ENCODE measurements at regions not wholly inside any gene's neighbourhood (a gene's known extent, or its start where the extent isn't known, plus 50 kb on each side); places are given as distances from the start of the nearest gene placed in this dataset.

GRCh38 chr2:12120281-12121150 lies 374.1 kb downstream of the LPIN1 start:
- H3K27ac Mint-ChIP-seq, result no peak overlapping the region
- no peak overlapping the region for H3K4me3 Mint-ChIP-seq
- H3K9me3 Mint-ChIP-seq, result no peaks in the 10 kb centered on the region
- H3K4me1 Mint-ChIP-seq (ENCODE audit: low read depth), result no peaks in the 10 kb centered on the region
- no peak for ATAC-seq (replicated peaks in 1 of 2)
- H3K36me3 Mint-ChIP-seq (ENCODE audit: insufficient read depth in 2 of 2), result no peaks in the 10 kb centered on the region
- no peaks in the 10 kb centered on the region for H3K27me3 Mint-ChIP-seq (ENCODE audit: low read depth)
- no peak for DNase-seq

- Mint-ChIP-seq H3K27me3 (ENCODE audit: low read depth) (no peaks in the 10 kb centered on the region), H3K4me1 (ENCODE audit: low read depth) (no peaks in the 10 kb centered on the region), H3K27ac (no peak overlapping the region), H3K4me3 (no peak overlapping the region), H3K36me3 (ENCODE audit: insufficient read depth in 2 of 2) (no peaks in the 10 kb centered on the region), H3K9me3 (no peaks in the 10 kb centered on the region)
- no peak for DNase-seq
- no peak for ATAC-seq (replicated peaks in 1 of 2)
These were observed 378.4 kb downstream of the LPIN1 start for GRCh38 chr2:12124790-12125189.

GRCh38 chr2:12126318-12126717 lies 379.9 kb downstream of the LPIN1 start:
- Mint-ChIP-seq H3K27me3 (ENCODE audit: low read depth) (no peaks in the 10 kb centered on the region), H3K9me3 (no peaks in the 10 kb centered on the region), H3K27ac (no peak overlapping the region), H3K4me1 (ENCODE audit: low read depth) (no peaks in the 10 kb centered on the region), H3K36me3 (ENCODE audit: insufficient read depth in 2 of 2) (no peaks in the 10 kb centered on the region), H3K4me3 (no peak overlapping the region)
- DNase-seq (no peak), ATAC-seq (replicated peaks in 1 of 2) (no peak)

GRCh38 chr2:12127638-12128037 lies 381.2 kb downstream of the LPIN1 start:
- H3K36me3 Mint-ChIP-seq (ENCODE audit: insufficient read depth in 2 of 2), result no peaks in the 10 kb centered on the region
- H3K9me3 Mint-ChIP-seq, result no peaks in the 10 kb centered on the region
- peak overlapping the region; percentile 44 for H3K27ac Mint-ChIP-seq
- H3K4me3 Mint-ChIP-seq, result peak overlapping the region; percentile 12 to 62
- H3K27me3 Mint-ChIP-seq (ENCODE audit: low read depth), result no peaks in the 10 kb centered on the region
- no peaks in the 10 kb centered on the region for H3K4me1 Mint-ChIP-seq (ENCODE audit: low read depth)
- DNase-seq (no peak), ATAC-seq (replicated peaks in 1 of 2) (peak; percentile 41 to 53)

GRCh38 chr2:12131975-12132374 lies 385.5 kb downstream of the LPIN1 start:
- Mint-ChIP-seq H3K4me3 (no peak overlapping the region), H3K9me3 (peaks cover 0 to 6% of the 10 kb centered on the region in 2 donors), H3K36me3 (ENCODE audit: insufficient read depth in 2 of 2) (no peaks in the 10 kb centered on the region), H3K4me1 (ENCODE audit: low read depth) (no peaks in the 10 kb centered on the region), H3K27ac (no peak overlapping the region), H3K27me3 (ENCODE audit: low read depth) (no peaks in the 10 kb centered on the region)
- no peak for DNase-seq
- ATAC-seq (replicated peaks in 1 of 2), result no peak

- Mint-ChIP-seq H3K4me1 (ENCODE audit: low read depth) (peaks cover 11% of the 10 kb centered on the region), H3K4me3 (no peak overlapping the region), H3K36me3 (ENCODE audit: insufficient read depth in 2 of 2) (peaks cover 2 to 5% of the 10 kb centered on the region in 2 donors), H3K9me3 (peaks cover 3 to 11% of the 10 kb centered on the region in 2 donors), H3K27me3 (ENCODE audit: low read depth) (no peaks in the 10 kb centered on the region), H3K27ac (no peak overlapping the region)
- no peak for DNase-seq
- no peak for ATAC-seq (replicated peaks in 1 of 2)
These were observed 395.3 kb downstream of the LPIN1 start for GRCh38 chr2:12141618-12142258.

- H3K36me3 Mint-ChIP-seq (ENCODE audit: insufficient read depth in 2 of 2), result no peaks in the 10 kb centered on the region
- no peaks in the 10 kb centered on the region for H3K4me1 Mint-ChIP-seq (ENCODE audit: low read depth)
- no peak for DNase-seq
- no peak overlapping the region for H3K4me3 Mint-ChIP-seq
- no peaks in the 10 kb centered on the region for H3K9me3 Mint-ChIP-seq
- no peak for ATAC-seq (replicated peaks in 1 of 2)
- no peaks in the 10 kb centered on the region for H3K27me3 Mint-ChIP-seq (ENCODE audit: low read depth)
- no peak overlapping the region for H3K27ac Mint-ChIP-seq
These were observed 405.3 kb downstream of the LPIN1 start for GRCh38 chr2:12151716-12152115.

GRCh38 chr2:12152888-12153287 lies 406.5 kb downstream of the LPIN1 start:
- Mint-ChIP-seq H3K4me1 (ENCODE audit: low read depth) (no peaks in the 10 kb centered on the region), H3K4me3 (no peak overlapping the region), H3K27ac (no peak overlapping the region), H3K9me3 (no peaks in the 10 kb centered on the region), H3K36me3 (ENCODE audit: insufficient read depth in 2 of 2) (no peaks in the 10 kb centered on the region), H3K27me3 (ENCODE audit: low read depth) (no peaks in the 10 kb centered on the region)
- no peak for ATAC-seq (replicated peaks in 1 of 2)
- no peak for DNase-seq

GRCh38 chr2:12155303-12156051 lies 409.0 kb downstream of the LPIN1 start:
- Mint-ChIP-seq H3K4me3 (no peak overlapping the region), H3K4me1 (ENCODE audit: low read depth) (no peaks in the 10 kb centered on the region), H3K9me3 (peaks cover 0 to 2% of the 10 kb centered on the region in 2 donors), H3K36me3 (ENCODE audit: insufficient read depth in 2 of 2) (peaks cover 0 to 2% of the 10 kb centered on the region in 2 donors), H3K27ac (no peak overlapping the region), H3K27me3 (ENCODE audit: low read depth) (no peaks in the 10 kb centered on the region)
- no peak for ATAC-seq (replicated peaks in 1 of 2)
- DNase-seq, result no peak

GRCh38 chr2:12156349-12156748 lies 409.9 kb downstream of the LPIN1 start:
- H3K27me3 Mint-ChIP-seq (ENCODE audit: low read depth), result no peaks in the 10 kb centered on the region
- ATAC-seq (replicated peaks in 1 of 2) (no peak), DNase-seq (no peak)
- H3K36me3 Mint-ChIP-seq (ENCODE audit: insufficient read depth in 2 of 2), result peaks cover 0 to 2% of the 10 kb centered on the region in 2 donors
- no peaks in the 10 kb centered on the region for H3K4me1 Mint-ChIP-seq (ENCODE audit: low read depth)
- no peak overlapping the region for H3K27ac Mint-ChIP-seq
- H3K4me3 Mint-ChIP-seq, result no peak overlapping the region
- H3K9me3 Mint-ChIP-seq, result peaks cover 0 to 2% of the 10 kb centered on the region in 2 donors

- H3K36me3 Mint-ChIP-seq (ENCODE audit: insufficient read depth in 2 of 2), result peaks cover 0 to 2% of the 10 kb centered on the region in 2 donors
- H3K27me3 Mint-ChIP-seq (ENCODE audit: low read depth), result peaks cover 7% of the 10 kb centered on the region
- peaks cover 0 to 2% of the 10 kb centered on the region in 2 donors for H3K9me3 Mint-ChIP-seq
- ATAC-seq (replicated peaks in 1 of 2) (no peak), DNase-seq (no peak)
- no peak overlapping the region for H3K4me3 Mint-ChIP-seq
- H3K4me1 Mint-ChIP-seq (ENCODE audit: low read depth), result peaks cover 23% of the 10 kb centered on the region
- no peak overlapping the region for H3K27ac Mint-ChIP-seq
These were observed 414.7 kb downstream of the LPIN1 start for GRCh38 chr2:12161085-12161484.

GRCh38 chr2:12162269-12163247 lies 416.1 kb downstream of the LPIN1 start:
- H3K9me3 Mint-ChIP-seq, result peaks cover 0 to 2% of the 10 kb centered on the region in 2 donors
- ATAC-seq (replicated peaks in 1 of 2) (no peak), DNase-seq (no peak)
- no peak overlapping the region for H3K4me3 Mint-ChIP-seq
- peaks cover 10% of the 10 kb centered on the region for H3K27me3 Mint-ChIP-seq (ENCODE audit: low read depth)
- peaks cover 23% of the 10 kb centered on the region for H3K4me1 Mint-ChIP-seq (ENCODE audit: low read depth)
- H3K27ac Mint-ChIP-seq, result no peak overlapping the region
- H3K36me3 Mint-ChIP-seq (ENCODE audit: insufficient read depth in 2 of 2), result peaks cover 0 to 2% of the 10 kb centered on the region in 2 donors
